HL-60/S4 treated with phorbol 12-myristate 13-acetate at 8.2 ng/mL for 4 days and 3 days (cell line): ENCODE measurements at regions not wholly inside any gene's neighbourhood (a gene's known extent, or its start where the extent isn't known, plus 50 kb on each side); places are given as distances from the start of the nearest gene placed in this dataset.

Source experiments
- in situ Hi-C: fragments of 300-500 bp; cut with MboI; formaldehyde crosslinking; loops from 2 replicates; pipeline ENCODE4 v1.15.0; 2022; ENCODE audit warnings: low sequenced_read_pairs

DNA sequence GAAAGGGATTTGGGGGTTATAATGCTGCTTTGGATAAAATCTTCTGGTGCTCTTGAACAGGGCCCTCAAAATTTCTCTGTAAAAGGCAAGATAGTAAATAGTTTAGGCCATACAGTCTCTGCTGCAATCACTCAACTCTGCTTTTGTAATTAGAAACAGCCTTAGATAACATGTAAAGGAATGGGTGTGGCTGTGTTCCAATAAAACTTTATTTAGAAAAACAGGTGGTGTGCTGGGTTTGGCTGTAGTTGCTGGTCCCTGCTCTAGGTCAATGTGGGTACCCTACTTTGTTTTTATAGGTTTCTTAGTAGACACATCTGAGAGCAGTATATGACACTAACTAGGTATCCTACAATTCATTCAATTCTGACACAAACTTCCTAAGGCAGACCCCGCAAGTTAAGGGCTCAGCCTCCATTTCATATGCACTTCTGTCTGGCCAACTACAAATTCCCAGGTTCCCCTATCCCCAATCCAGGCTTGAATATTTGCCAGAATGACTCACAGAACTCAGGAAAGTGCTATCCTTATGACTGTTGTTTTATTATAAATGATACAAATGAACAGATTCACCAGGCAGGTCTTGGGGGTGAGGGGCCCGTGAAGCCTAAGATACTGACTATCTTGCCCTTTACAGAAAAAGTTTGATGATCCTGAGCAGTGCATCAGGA is 349.9 kb downstream of the RPS24 start:
- in situ Hi-C loops = no loop called here

DNA sequence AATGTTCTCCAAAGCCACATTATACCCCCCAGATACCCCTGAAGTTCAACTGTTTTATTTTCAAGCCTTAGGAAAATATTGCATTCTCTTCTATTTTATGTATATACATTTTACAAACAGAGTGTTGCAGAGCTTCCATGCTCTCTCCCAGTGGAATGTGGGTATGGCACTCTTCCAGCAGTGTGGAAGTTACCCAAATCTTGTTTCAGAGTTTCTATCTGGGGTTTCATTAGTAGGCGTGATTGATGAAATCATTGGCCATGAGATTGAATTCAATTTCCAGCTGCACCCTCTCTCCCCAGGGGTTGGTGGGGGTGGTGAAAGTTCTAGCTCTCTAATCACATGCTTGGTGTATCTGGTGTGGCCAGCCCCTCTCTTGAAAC is 350.4 kb downstream of the RPS24 start:
- in situ Hi-C loops = no loop called here

DNA sequence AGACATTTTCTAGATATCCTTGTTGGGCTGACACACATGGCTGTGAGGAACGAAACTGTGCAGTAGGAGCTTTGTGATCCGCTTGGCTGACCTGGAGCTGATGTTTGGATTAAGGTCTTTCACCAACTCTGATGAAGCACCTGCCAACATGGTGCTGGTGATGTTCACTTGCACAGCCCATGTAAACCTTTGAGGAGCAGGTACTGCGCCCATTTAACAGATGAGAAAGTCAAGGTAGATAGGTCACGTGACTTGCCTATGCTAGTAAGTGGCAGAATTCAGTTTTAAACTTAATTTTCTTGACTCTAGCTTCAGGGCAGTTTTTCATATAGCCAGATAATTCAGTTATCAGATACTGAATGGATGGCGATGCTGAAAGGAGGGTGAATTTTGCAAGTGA is 351.9 kb downstream of the RPS24 start:
- in situ Hi-C loops = no loop called here

DNA sequence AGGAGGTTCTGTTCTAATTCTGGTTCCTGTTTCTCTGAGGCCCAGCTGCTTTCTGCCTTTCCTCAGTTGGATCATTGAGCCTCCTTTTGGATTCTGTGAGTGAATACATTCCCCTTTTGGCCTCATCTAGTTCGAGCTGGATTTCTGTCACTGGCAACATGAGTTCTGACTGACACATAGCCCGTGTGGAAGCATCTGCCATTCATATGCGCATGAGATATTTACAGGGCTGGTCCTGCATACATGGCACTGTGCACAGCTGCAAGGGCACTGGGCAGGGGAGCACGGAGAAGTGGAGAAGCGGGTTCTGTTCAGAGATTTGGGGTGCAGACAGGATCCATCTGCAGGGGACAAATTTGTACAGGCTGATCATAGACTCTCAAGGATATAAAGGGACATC is 352.8 kb downstream of the RPS24 start:
- in situ Hi-C loops = no loop called here

DNA sequence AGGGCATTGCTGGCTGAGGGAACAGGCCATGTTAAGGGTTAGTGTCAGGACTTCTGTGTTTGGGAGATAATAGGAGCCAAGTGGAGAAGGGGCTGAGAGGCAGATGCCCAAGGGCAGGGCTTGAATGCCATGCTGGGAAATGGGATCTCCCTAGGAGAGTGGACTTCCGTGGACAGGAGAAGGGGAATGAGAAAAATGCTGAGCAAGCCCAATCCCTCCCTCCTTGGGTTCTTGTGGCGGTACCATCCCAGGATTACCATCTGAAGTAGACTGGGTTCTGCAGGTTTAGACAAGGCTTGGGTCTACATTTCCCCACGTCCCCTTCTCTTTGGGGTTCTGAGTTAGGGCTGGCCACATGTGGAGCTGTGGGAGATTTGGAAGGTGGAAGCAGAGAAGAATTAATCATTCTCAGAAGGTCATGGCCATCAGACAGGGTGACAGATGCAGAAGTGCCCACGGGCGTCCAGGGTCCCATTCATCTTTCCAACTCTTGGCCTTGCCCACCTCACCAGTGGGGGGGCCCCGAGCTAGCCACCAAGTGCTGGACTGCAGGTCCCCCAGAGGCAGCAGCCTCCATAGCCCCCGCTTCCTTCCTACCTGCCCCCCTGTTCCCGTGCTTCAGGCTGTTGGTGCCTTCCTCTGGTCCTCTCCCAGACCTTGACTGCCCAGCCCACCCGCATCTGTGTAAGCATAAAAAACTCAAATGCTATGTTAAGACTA is 354.8 kb downstream of the RPS24 start:
- in situ Hi-C loops = no loop called here

DNA sequence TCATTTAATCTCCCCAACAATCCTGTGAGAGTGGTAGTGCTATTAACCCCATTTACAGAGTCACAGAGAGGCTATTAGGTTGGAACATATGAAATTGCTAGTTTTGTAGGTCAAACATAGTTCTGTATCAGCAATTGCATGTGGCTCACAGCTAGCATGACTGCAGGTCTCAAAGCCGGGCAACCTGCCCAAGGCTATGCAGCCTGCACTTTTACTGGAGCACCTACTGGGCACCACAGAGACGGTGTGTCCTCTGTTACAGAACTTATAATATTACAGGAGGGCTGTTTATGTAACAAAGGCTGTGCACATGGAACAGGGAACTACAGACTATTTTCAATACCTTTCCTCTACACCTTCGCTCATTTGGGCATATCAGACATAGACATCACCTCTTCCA is 355.8 kb downstream of the RPS24 start:
- in situ Hi-C loops = no loop called here

DNA sequence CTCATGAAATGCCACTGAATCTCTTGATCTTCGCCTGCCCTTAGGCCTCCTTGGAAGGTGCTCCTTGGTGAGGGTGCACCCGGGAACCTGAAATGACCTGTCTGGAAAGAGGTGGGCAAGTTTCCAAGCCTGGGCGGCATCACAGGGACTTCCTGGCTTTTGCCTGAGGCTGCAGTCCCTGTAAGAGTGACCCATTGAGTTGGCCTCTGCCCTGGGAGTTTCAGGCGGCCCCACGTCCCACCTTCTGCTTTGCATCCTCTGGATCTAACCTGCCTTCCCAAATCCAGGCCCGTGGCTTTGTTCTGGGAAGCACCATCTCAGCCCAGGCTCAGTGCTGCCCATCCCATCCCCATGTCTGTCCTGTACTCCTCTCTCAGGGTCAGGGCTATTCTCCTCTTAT is 356.4 kb downstream of the RPS24 start:
- in situ Hi-C loops = no loop called here

DNA sequence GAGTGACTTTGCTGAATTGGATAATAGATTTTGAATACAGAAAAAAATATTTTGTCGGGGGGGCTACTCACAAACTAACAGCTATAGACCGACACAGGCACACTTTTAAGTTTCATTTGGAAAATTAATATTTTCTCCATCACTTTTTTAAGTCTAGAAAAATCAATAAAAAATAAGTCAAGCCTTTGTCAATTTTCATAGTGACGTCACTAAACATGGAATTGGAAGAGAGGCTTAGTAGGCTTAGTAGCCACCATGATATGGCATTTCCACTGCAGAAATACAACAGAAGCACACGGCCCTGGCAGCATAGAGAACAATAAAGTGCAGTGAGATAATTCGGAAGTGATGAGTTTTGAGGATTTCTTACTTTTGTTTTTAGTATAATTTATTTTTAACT is 357.2 kb downstream of the RPS24 start:
- in situ Hi-C loops = no loop called here

DNA sequence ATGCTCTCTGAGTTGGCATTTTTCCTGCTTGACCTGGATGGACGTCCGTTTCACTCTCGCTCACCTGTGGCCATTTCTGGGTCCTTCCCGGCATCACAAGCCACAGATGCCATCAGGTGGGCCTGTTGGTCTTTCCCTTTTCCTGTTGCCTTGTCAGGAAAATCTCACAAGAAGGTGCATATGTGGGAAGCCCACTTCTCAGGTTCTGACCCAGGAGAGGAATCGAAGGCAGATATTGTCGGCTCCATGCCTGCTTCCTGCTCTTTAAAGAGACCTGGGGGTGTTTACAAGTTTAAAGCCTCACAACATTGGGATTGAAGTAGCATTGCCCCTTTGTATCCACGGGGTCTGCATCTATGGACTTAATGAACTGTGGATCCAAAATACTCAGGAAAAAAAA is 357.9 kb downstream of the RPS24 start:
- in situ Hi-C loops = no loop called here

DNA sequence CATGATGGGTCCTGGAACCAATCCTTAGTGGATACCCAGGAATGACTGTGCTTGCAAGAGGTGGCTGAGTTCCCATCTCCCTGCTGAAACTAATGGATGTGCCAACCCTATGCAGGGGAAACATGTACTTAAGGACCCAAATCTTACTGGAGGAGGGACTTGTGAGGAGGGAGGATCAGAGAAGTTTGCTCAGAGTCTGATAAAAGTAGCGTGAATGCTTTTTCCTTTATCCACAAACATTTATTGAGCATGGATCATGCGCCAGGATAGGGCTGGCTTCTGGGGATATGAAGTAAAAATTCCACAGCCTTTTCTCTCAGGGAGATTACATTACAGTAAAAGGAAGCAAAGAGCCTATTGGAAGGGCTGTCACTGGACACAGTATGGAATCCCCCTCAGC is 358.5 kb downstream of the RPS24 start:
- in situ Hi-C loops = no loop called here

DNA sequence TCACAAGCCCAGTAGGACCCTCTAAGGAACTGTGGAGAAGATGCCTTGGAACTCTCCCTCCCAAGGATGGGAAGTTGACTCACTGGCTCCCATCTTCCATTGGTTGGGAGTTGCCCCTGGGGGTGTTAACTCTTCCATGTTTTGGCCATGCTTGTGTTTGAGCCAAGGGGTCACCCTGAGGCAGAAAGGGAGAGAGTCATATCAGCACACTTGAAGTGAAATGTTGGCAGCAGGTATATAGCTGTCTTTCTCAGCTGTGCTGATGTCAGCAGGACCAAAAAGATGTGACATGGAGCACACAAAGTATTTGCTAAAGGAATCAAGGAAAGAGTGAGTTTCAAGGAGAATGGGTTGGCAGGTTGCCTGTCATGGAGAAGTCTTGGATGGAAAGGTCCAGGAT is 359.4 kb downstream of the RPS24 start:
- in situ Hi-C loops = no loop called here

DNA sequence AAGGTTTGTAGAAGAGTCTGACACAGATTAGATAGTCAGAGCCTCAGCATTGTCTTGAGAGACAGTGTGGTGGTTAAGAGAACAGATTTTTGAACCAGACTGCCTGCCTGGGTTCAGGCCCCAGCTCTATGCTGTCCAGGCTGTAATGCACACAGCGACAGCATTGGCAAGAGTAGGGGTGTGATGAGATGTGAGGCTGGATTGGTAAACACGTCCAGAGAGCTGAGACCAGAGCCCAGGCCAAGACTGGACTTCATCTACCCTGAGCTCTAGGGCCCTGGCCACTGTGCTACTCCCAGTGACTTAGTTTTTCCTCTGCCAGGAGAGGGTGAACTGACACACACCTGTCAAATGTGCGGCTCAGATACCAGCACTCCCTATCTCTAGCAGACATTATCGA is 360.4 kb downstream of the RPS24 start:
- in situ Hi-C loops = no loop called here

DNA sequence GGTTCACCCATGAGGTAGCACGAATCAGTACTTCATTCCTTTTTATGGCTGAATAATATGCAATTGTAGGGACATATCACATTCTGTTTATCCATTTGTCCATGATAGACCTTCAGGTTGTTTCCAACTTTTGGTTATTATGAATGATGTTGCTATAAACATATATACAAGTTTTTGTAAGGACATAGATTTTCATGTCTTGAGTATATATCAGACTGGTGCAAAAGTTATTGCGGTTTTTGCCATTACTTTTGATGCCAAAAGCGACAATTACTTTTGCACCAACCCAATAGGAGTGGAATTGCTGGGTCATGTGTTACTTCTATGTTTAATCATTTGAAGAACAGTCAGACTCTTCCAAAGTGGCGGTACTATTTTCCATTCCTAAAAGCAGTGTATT is 361.5 kb downstream of the RPS24 start:
- in situ Hi-C loops = no loop called here

DNA sequence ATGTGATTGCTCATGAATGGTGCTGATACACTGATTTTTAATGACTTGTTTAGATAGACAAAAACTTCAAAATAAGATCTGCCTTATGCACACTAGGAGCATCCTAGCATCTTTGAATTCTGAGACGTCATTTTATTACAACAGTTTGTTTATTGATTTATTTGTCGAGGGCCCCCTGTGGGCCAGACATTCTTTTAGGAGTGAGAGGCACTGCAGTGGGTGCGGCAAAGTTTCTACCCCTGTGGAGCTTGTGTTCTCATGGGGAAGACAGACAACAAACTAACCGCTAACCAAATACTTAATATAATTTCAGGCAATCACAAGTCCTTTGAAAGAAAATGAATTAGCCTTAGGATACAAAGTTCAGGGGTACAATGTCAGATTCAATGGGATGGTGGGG is 363.1 kb downstream of the RPS24 start:
- in situ Hi-C loops = no loop called here

DNA sequence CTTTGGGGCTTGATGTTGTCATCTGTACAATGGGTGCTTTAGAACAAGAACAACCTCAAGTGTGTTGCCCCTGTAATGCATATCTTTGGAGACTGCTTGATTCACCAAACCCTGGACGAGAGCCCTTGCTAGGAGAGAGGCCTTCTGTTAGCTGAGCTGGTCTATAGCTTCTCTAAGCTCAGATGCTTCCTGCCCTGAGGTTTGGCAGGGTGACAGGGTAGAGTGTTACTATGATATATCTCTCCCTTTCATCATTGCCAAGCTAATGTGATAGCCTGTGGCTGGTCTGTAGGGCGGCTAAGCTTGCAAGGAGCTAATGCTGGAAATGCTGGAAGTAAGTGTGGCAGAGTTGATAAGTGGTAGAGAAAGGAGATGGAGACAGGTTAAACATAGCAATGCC is 364.1 kb downstream of the RPS24 start:
- in situ Hi-C loops = no loop called here

DNA sequence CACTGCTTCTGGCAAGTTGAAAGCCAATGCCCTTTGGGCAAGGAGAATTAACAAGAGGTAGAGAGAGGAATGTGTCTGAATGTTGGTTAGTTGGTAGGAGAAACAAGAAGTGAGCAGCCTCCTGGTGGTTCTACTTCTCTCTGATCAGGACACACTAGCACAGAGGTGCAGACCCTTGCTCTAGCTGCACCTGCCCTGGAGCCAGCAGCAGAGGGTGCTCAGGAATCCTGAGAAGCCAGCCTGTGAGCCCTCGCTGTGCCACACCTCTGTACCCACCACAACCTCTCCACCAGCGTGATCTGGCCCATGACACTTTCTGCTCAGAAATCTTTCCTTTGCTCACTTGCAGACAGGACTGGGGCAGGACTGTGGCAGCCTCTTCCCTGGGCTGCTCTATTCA is 364.7 kb downstream of the RPS24 start:
- in situ Hi-C loops = no loop called here

DNA sequence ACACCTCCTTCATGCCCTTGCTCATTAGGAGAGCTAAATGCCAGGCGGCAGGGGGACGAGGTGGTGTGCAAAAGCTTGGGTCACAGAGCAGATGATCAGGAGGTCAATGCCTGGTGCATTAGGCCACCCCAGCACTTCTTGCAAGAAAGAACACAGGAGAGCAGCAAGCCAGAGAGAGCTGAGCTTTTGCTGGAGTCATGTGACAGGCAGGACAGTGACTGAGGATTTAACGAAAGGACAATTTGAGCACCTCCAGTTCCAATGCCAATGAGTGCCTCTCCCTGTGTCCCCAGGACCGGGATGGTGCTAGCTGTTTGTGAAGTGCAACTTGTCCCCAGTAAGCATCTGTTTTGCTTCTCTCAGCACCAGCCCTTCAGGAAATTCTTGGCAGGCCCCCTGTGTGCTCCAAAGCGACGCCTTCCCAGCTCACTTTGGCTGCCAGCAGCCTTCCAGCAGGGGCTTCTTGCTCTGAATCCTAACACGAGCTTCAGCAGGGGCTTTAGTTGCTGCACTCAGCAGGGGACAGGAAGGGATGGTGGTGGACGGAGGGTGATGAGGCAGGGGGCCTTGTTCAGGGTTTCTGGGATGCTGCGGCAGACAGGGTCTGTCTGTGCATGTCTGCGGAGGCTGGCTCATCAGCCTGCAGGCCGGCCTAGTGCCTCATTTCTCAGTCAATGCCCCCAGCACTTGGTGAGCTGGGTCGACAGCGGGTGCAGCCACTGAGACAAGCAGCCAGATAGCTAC is 368.1 kb downstream of the RPS24 start:
- in situ Hi-C loops = no loop called here

DNA sequence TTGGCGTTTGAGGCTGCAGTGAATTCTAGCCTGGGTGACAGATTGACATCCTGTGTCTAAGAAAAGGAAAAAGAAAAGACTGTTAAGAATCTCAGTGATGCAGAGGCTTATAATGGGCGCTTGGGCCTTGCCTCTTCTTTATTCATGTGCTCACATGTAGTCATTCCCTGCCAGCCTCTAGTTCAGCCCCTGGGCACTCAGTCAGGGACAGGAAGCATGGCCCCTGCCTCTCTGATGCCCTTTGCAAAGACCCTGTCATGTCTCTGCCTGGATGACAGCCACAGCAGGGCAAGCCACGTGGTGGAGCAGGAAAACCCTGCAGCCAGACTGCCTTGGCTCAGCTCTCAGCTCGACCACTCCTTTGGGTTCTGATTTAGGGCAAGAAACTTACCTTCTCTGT is 368.9 kb downstream of the RPS24 start:
- in situ Hi-C loops = no loop called here

DNA sequence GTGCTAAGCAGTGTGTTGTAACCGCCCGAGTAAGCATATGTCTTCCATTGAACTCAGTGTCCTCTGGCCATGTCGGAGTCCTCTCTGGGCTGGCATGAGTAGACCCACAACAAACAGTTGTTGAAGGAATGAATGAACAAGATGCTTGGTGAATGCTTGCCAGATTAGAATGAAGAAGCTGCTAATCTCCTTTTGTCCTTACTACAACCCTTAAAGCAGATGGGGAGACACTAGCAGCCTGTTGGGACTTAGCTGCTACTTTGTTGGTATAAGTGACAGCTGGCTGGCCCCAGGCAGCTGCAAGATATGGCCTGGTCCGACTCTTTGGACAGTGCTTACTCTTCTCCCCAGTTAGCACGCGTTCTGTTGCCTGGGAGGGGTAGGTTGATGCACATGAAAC is 370.1 kb downstream of the RPS24 start:
- in situ Hi-C loops = no loop called here

DNA sequence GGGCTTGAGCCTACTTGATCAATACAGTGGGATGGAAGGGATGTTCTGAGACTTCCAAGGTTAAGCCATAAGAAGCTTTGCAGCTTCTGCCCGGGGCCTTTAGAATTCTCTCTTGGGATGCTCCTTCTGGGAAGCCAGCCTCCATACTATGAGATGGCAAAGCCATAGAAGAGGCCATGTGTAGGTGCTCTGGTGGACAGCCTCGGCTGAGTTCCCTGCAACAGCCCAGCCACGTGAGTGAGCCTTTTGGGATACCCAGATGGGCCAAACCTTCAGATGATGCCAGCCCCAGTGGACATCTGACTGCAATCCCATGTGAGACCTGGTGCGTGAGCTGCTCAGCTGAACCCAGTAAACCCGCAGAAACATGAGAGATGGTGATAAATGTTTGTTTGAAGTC is 370.6 kb downstream of the RPS24 start:
- in situ Hi-C loops = no loop called here

DNA sequence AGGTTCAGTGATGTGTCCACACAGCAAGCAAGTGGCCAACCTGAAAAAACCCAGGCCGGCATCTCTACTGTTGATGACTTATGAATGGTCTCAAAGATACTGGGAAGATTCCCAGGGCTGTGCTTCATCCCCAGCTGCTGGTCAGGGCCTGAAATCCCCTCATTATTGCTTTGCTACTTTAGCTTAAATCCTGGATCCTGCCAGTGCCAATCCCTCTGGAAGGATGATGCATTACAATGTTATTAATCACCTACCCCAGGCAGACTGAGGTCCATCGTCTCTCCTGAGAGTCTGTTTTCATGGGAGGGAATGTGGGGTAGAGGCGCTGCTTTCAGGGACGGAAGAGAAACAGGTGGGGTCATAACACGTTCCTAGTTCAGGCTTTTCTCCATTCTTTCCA is 371.6 kb downstream of the RPS24 start:
- in situ Hi-C loops = no loop called here

DNA sequence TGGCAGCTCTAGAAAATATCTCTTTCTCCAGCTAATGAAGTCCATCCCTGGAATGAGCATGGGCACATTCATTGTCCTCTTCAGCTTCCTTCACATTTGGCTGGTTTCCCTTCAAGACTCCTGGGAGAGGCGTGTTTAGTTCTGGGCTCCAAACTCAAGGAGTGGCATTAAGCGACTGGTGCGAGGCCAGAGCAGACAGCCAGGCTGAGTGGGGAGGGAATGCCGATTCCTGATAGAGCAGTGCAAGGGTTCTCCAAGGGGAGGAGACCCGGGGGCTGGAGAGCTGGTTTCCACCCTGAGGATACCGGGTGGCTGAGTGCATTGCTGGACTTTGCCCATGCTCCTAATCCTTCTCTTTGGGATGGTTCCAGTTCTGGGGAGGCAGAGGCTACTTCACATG is 372.1 kb downstream of the RPS24 start:
- in situ Hi-C loops = no loop called here
